Endothelial cell of umbilical vein (primary cell): ENCODE measurements at regions not wholly inside any gene's neighbourhood (a gene's known extent, or its start where the extent isn't known, plus 50 kb on each side); places are given as distances from the start of the nearest gene placed in this dataset.
A peak's percentile ranks its signal among the peaks of the same experiment; 100 is the strongest.

ENCODE experiments used
- BruUV-seq: library from RNA; stranded (reverse); fragments of 400-500 nt; replicated peaks from 2 replicates; lab custom pipeline; 2021; lab: Mats Ljungman, UMichigan
- CTCF ChIA-PET: fragments of 300-600, 350-600 bp; sonication (Branson Sonifier 250); formaldehyde crosslinking; loops from one replicate; lab custom pipeline; 2021; ENCODE audit warnings: antibody characterized with exemption, inconsistent platforms; lab: Charles Lee
- POLR2A ChIA-PET: fragments of 300-600, 350-600 bp; sonication (Branson Sonifier 250); formaldehyde crosslinking; loops from one replicate; lab custom pipeline; 2021; ENCODE audit warnings: antibody characterized with exemption, inconsistent platforms; lab: Charles Lee
- DNase-seq: peaks from one replicate; pipeline ENCODE4 v3.0.0-alpha.2; 2011; ENCODE audit warnings: low read depth, low spot score
- FAIRE-seq: peaks from 2 replicates; lab custom pipeline; 2011; peaks lifted over from hg19 to GRCh38; lab: Jason Lieb, UNC
- H2AFZ ChIP-seq: 2 replicates; pipeline ENCODE4 v1.6.0; 2012; ENCODE audit warnings: low read depth, low read length, control low read depth, inconsistent platforms
- H3K27ac ChIP-seq: 2 replicates; pipeline ENCODE4 v1.5.1; 2011; ENCODE audit warnings: low read depth, mild to moderate bottlenecking, control low read depth, low read length, moderate library complexity; ENCODE audit not compliant: insufficient read depth
- H3K27me3 ChIP-seq, 2 experiments: 2 replicates each; pipeline versions ENCODE4 v1.6.0 to v1.6.1; 2011; ENCODE audit warnings: low read length in 2 of 2, mixed read lengths in 1 of 2; ENCODE audit not compliant: control insufficient read depth in 2 of 2, insufficient read depth in 2 of 2
- H3K36me3 ChIP-seq, 2 experiments: 2 replicates in 1 of 2; 3 replicates in 1 of 2; pipeline ENCODE4 v1.5.1; 2011; ENCODE audit warnings: low read length in 2 of 2, mild to moderate bottlenecking in 1 of 2, moderate library complexity in 1 of 2; ENCODE audit not compliant: control insufficient read depth in 2 of 2, insufficient read depth in 2 of 2; ENCODE audit errors: extremely low read depth in 1 of 2
- H3K4me1 ChIP-seq: 3 replicates; pipeline ENCODE4 v1.5.1; 2011; ENCODE audit warnings: mild to moderate bottlenecking, low read length; ENCODE audit not compliant: control insufficient read depth, insufficient read depth; ENCODE audit errors: extremely low read depth
- H3K4me2 ChIP-seq: 2 replicates; pipeline ENCODE4 v1.6.1; 2011; ENCODE audit warnings: low read length, control low read depth, mixed read lengths; ENCODE audit not compliant: insufficient read depth
- H3K4me3 ChIP-seq, 3 experiments: fragments of 200-600 bp in 1 of 3; sonication (generic), shearing (Covaris generic) in 1 of 3; replicated peaks in 1 of 3; 2 replicates each; pipeline ENCODE4 v1.5.1; 2011 to 2016; ENCODE audit warnings: control low read depth in 3 of 3, low read length in 3 of 3, mild to moderate bottlenecking in 2 of 3, inconsistent platforms in 1 of 3, low read depth in 1 of 3, moderate library complexity in 1 of 3; ENCODE audit not compliant: insufficient read depth in 1 of 3
- H3K79me2 ChIP-seq: 2 replicates; pipeline ENCODE4 v1.6.0; 2012; ENCODE audit warnings: low read length, inconsistent platforms; ENCODE audit not compliant: control insufficient read depth, insufficient read depth
- H3K9ac ChIP-seq: replicated peaks from 2 replicates; pipeline ENCODE3; 2011; ENCODE audit warnings: low read length, control low read depth; ENCODE audit not compliant: insufficient read depth; ENCODE audit errors: extremely low read depth
- H3K9me1 ChIP-seq: replicated peaks from 3 replicates; pipeline ENCODE4 v1.6.0; 2011; ENCODE audit warnings: mild to moderate bottlenecking, low read length; ENCODE audit not compliant: control insufficient read depth, insufficient read depth; ENCODE audit errors: extremely low read depth
- H3K9me3 ChIP-seq: replicated peaks from 2 replicates; pipeline ENCODE4 v1.5.1; 2012; ENCODE audit warnings: low read length, inconsistent platforms; ENCODE audit not compliant: control insufficient read depth, insufficient read depth
- H4K20me1 ChIP-seq: replicated peaks from 2 replicates; pipeline ENCODE3; 2011; ENCODE audit warnings: mild to moderate bottlenecking, low read length; ENCODE audit not compliant: control insufficient read depth, insufficient read depth; ENCODE audit errors: extremely low read depth
- EZH2 ChIP-seq: IDR thresholded peaks from 2 replicates; pipeline ENCODE4 v1.6.1; 2012; ENCODE audit warnings: borderline replicate concordance, low read depth, mild to moderate bottlenecking, moderate library complexity, low read length, inconsistent platforms; ENCODE audit not compliant: severe bottlenecking
- FOS ChIP-seq: IDR thresholded peaks from 2 replicates; pipeline ENCODE4 v1.6.1; 2011; ENCODE audit warnings: mild to moderate bottlenecking, low read length, moderate library complexity, borderline replicate concordance; ENCODE audit not compliant: insufficient read depth
- GATA2 ChIP-seq: IDR thresholded peaks from 2 replicates; pipeline ENCODE4 v1.7.0; 2011; ENCODE audit warnings: low read depth, mild to moderate bottlenecking, moderate library complexity, mixed read lengths, low read length; ENCODE audit not compliant: insufficient read length, insufficient read depth
- JUN ChIP-seq: IDR thresholded peaks from 2 replicates; pipeline ENCODE4 v1.6.1; 2011; ENCODE audit warnings: borderline replicate concordance, low read depth; ENCODE audit not compliant: insufficient read length, insufficient read depth
- MYC ChIP-seq: IDR thresholded peaks from one replicate; pipeline ENCODE4 v1.6.1; 2011; ENCODE audit warnings: mild to moderate bottlenecking, low read depth, low read length
- POLR2A ChIP-seq: IDR thresholded peaks from 2 replicates; pipeline ENCODE4 v1.6.1; 2012; ENCODE audit warnings: low read depth, mild to moderate bottlenecking, control low read depth, low read length
- POLR2AphosphoS5 ChIP-seq: IDR thresholded peaks from 2 replicates; pipeline ENCODE4 v1.6.1; 2012; ENCODE audit warnings: low read depth, mild to moderate bottlenecking, control low read depth, low read length, moderate library complexity; ENCODE audit not compliant: insufficient read depth
- dilution Hi-C: fragments of 300-500 bp; cut with MboI; formaldehyde crosslinking; loops from one replicate; pipeline ENCODE4 v1.15.0; 2019; ENCODE audit warnings: low sequenced_read_pairs; ENCODE audit not compliant: extremely low pct_ligation_motif_present
- intact Hi-C: fragments of 100-400 bp; cut with micrococcal nuclease; formaldehyde crosslinking; loops from one replicate; pipeline ENCODE4 v1.10.0; 2022
- TF ChIP-seq, protein P1 (sequence below): IDR thresholded peaks from 2 replicates; pipeline ENCODE4 v1.6.1; 2011; ENCODE audit not compliant: insufficient read depth, insufficient read length
- TF ChIP-seq, protein P2 (sequence below), 2 donors: IDR thresholded peaks; 1 replicate in 1 of 2; 2 replicates in 1 of 2; pipeline ENCODE4 v1.5.1; 2011; ENCODE audit warnings: low read length in 2 of 2, mild to moderate bottlenecking in 2 of 2, moderate library complexity in 2 of 2, control low read depth in 1 of 2, inconsistent platforms in 1 of 2, low read depth in 1 of 2; ENCODE audit not compliant: insufficient read depth in 1 of 2; ENCODE audit errors: extremely low read depth in 1 of 2

DNA sequence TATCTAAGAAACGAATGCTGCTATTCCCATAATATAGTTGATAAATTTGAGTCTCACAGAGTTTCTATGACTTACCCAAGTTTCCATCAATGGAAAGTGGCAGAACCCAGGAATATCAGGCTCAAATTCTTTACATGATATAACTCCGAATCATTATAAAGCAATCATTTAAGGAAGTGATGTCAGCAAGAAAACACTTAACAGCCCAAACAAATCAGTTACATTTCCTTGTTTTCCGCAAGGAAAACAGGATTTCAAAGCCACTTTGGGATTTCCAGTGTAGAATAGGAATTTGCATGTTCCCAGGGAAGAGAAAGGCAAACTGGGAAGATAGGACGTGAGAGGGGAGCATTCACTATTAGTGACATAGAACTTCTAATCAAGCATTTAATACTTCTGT is 311.4 kb upstream of the GOT2 start:
- Histone ChIP-seq H3K4me1 (peaks cover 20% of the 10 kb centered on the region), H3K4me2 (peak overlapping the region; percentile 30), H3K79me2 (no peaks in the 10 kb centered on the region), H3K4me3 (no peak overlapping the region), H3K9ac (no peak overlapping the region), H4K20me1 (no peaks in the 10 kb centered on the region), H3K9me1 (no peaks in the 10 kb centered on the region), H3K27me3 (no peaks in the 10 kb centered on the region), H2AFZ (peak overlapping the region; percentile 59), H3K36me3 (no peaks in the 10 kb centered on the region), H3K27ac (peak overlapping the region; percentile 20), H3K9me3 (no peaks in the 10 kb centered on the region)
- peak; percentile 31 for TF ChIP-seq JUN
- no peak for TF ChIP-seq POLR2A
- no peak for TF ChIP-seq EZH2
- POLR2A ChIA-PET, result no interaction called here
- FAIRE-seq, result peak; percentile 47
- CTCF ChIA-PET, result no interaction called here
- no TSS peak for BruUV-seq
- dilution Hi-C loops (no loop called here), intact Hi-C loops (loop anchor here (1.0 kb wide), 2 partner anchors 22 to 153 kb away; no protein-coding TSS in a partner anchor)
- peak; percentile 50 for DNase-seq

DNA sequence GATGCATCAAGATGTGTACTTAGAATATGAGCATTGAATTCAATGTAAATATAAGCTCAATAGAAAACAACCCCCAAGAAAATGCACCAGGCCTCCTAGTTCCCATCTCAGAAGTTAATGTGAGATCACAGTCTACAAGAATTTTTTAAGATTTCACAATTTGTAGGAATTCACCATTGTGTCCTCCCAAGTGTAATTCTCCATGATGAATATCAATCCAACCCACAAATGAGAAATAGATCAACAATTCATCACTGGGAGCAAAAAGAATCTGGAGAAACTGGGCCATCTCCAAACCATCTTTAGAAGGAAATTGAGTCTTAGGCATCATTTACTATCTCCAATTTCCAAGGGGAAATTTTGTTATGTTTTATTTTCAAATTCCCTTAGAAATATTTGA is 310.5 kb upstream of the GOT2 start:
- no peak overlapping the region for H2AFZ ChIP-seq
- TF ChIP-seq, protein P1, sequence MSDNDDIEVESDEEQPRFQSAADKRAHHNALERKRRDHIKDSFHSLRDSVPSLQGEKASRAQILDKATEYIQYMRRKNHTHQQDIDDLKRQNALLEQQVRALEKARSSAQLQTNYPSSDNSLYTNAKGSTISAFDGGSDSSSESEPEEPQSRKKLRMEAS, result no peak
- TF ChIP-seq POLR2A, result no peak
- no peak for TF ChIP-seq EZH2
- TF ChIP-seq POLR2AphosphoS5, result no peak
- TF ChIP-seq FOS, result no peak
- TF ChIP-seq MYC, result no peak
- no peak for TF ChIP-seq GATA2
- TF ChIP-seq, protein P2, sequence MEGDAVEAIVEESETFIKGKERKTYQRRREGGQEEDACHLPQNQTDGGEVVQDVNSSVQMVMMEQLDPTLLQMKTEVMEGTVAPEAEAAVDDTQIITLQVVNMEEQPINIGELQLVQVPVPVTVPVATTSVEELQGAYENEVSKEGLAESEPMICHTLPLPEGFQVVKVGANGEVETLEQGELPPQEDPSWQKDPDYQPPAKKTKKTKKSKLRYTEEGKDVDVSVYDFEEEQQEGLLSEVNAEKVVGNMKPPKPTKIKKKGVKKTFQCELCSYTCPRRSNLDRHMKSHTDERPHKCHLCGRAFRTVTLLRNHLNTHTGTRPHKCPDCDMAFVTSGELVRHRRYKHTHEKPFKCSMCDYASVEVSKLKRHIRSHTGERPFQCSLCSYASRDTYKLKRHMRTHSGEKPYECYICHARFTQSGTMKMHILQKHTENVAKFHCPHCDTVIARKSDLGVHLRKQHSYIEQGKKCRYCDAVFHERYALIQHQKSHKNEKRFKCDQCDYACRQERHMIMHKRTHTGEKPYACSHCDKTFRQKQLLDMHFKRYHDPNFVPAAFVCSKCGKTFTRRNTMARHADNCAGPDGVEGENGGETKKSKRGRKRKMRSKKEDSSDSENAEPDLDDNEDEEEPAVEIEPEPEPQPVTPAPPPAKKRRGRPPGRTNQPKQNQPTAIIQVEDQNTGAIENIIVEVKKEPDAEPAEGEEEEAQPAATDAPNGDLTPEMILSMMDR (IDR thresholded peaks at IDR 0.05; ENCODE audit: extremely low read depth in 1 of 2, insufficient read depth in 1 of 2, low read depth in 1 of 2, low read length in 2 of 2), result no peak
- no peak for TF ChIP-seq JUN
- DNase-seq (no peak), FAIRE-seq (no peak)
- no peak overlapping the region for H3K27ac ChIP-seq
- H3K4me3 ChIP-seq, result no peak overlapping the region
- intact Hi-C loops, result loop anchor here (1.0 kb wide), 2 partner anchors 23 to 154 kb away; no protein-coding TSS in a partner anchor
- dilution Hi-C loops, result no loop called here
- no TSS peak for BruUV-seq
- no peaks in the 10 kb centered on the region for H3K9me1 ChIP-seq
- H4K20me1 ChIP-seq, result no peaks in the 10 kb centered on the region
- peaks cover 20% of the 10 kb centered on the region for H3K4me1 ChIP-seq
- H3K27me3 ChIP-seq, result no peaks in the 10 kb centered on the region
- no peak overlapping the region for H3K9ac ChIP-seq
- ChIA-PET CTCF (no interaction called here), POLR2A (no interaction called here)
- H3K79me2 ChIP-seq, result no peaks in the 10 kb centered on the region
- H3K9me3 ChIP-seq, result no peaks in the 10 kb centered on the region
- no peaks in the 10 kb centered on the region for H3K36me3 ChIP-seq
- no peak overlapping the region for H3K4me2 ChIP-seq
